ENCODE measurements at regions not wholly inside any gene's neighbourhood (a gene's known extent, or its start where the extent isn't known, plus 50 kb on each side); places are given as distances from the start of the nearest gene placed in this dataset.

DNA sequence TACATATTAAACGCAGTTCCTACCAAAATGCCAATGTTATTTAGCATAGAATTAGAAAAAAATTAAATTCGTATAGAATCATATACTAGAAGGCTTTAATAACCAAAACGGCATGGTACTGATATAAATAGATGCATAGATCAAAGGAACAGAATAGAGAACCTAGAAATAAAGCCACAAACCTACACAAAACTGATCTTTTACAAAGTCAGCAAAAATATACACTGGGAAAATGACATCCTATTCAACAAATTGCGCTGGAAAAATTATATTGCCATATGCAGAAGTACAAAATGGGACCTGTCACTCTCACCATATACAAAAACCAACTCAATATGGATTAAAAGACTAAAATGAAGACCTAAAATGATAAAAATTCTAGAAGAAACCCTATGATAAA is 1882.6 kb downstream of the TP53TG3F start:
- no peak for TF ChIP-seq CTCF (IDR thresholded peaks at IDR 0.05)
- no peak for TF ChIP-seq POLR2A (IDR thresholded peaks at IDR 0.05)

All from right lobe of liver (tissue), 4 donors.